ENCODE measurements at regions not wholly inside any gene's neighbourhood (a gene's known extent, or its start where the extent isn't known, plus 50 kb on each side); places are given as distances from the start of the nearest gene placed in this dataset.

DNA sequence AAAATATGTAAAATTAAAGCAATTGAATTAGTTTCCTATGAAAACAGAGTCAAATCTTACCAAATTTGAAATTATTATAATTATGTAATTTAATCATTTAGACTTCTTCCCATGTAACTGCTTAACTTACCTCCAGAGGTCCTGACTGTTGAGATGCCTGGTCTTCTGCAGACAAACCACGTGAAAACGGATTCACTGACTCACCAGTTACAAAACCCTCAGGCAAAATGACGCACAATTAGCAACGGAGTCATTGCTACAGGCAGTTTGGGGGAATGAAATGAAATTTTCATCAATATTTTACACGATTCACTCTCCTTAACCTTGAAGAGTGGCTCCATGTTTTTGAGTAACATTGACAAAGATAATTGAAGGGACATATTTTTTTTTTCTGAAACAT lies 460.8 kb downstream of the MTRR start:
- H3K27me3 ChIP-seq (replicated peaks in 2 of 5; ENCODE audit: control insufficient read depth in 4 of 5, insufficient read depth in 5 of 5, low read length in 4 of 5) = peaks cover 0 to 16% (median 0%) of the 10 kb centered on the region in 5 experiments
- H3K4me3 ChIP-seq (ENCODE audit: control insufficient read depth in 1 of 7, extremely low read depth in 1 of 7, insufficient read depth in 4 of 7, low read depth in 2 of 7, low read length in 6 of 7) = no peak overlapping the region
- DNase-seq = no peak
- H3K4me1 ChIP-seq (ENCODE audit: control extremely low read depth in 1 of 4, control insufficient read depth in 4 of 4, insufficient read depth in 4 of 4, low read length in 3 of 4) = peaks cover 0 to 20% (median 12%) of the 10 kb centered on the region in 4 experiments
- 60% methylated on average over 1 of the region's 5 CpGs for WGBS (ENCODE audit: insufficient coverage)
- no peaks in the 10 kb centered on the region for H3K9me3 ChIP-seq (ENCODE audit: control extremely low read depth in 1 of 5, control insufficient read depth in 4 of 5, insufficient read depth in 2 of 5, low read depth in 1 of 5, low read length in 4 of 5)
- H3K27ac ChIP-seq (ENCODE audit: insufficient read depth in 1 of 2, low read depth in 1 of 2, low read length in 2 of 2, poor library complexity in 1 of 2, severe bottlenecking in 2 of 2) = no peak overlapping the region
- CTCF ChIA-PET = no interaction called here
- POLR2A ChIA-PET = no interaction called here
- no peaks in the 10 kb centered on the region for H3K36me3 ChIP-seq (ENCODE audit: control insufficient read depth in 4 of 4, insufficient read depth in 4 of 4, low read length in 3 of 4)

DNA sequence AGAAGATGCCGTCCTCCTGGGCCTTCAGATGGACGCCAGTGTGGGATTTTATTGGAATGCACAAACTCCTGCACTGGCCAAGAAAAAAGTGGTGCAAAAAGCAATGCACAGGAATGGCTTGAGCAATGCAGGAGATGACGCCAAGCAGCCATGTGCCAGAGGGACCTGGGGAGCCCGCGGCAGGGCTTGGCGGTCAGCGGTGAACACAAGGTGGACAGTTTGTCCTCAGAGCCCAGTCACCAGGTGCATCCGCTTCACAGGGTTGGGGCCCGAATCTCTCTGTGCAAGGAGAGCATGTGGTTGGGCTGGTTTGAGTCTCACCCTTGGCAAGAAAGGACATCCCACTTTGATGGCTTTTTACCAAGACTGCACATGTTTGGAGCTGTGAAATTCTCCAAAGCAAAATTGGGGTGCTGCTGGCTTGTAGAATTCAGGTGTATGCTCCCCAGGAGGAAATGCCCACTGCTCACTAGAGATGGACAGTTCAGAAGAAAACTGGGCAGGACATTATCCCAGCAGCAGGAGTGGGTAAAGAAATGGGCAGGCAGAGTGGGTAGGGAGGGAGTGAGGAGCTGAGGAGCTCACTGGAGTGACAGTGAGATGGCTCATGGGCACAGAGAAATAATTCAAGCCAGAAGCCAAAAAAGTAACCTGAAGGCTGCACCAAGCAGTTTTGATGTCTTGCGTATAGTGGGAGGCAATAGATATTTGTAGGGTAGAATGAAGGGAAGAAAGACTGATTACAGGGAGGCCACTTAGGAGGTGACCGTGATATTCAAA lies 463.9 kb downstream of the MTRR start:
- Histone ChIP-seq H3K27ac (ENCODE audit: insufficient read depth in 1 of 2, low read depth in 1 of 2, low read length in 2 of 2, poor library complexity in 1 of 2, severe bottlenecking in 2 of 2) (no peak overlapping the region), H3K36me3 (ENCODE audit: control insufficient read depth in 4 of 4, insufficient read depth in 4 of 4, low read length in 3 of 4) (no peaks in the 10 kb centered on the region), H3K27me3 (replicated peaks in 2 of 5; ENCODE audit: control insufficient read depth in 4 of 5, insufficient read depth in 5 of 5, low read length in 4 of 5) (peaks cover 0 to 12% (median 0%) of the 10 kb centered on the region in 5 experiments), H3K4me1 (ENCODE audit: control extremely low read depth in 1 of 4, control insufficient read depth in 4 of 4, insufficient read depth in 4 of 4, low read length in 3 of 4) (peaks cover 0 to 19% (median 12%) of the 10 kb centered on the region in 4 experiments), H3K9me3 (ENCODE audit: control extremely low read depth in 1 of 5, control insufficient read depth in 4 of 5, insufficient read depth in 2 of 5, low read depth in 1 of 5, low read length in 4 of 5) (no peaks in the 10 kb centered on the region), H3K4me3 (ENCODE audit: control insufficient read depth in 1 of 7, extremely low read depth in 1 of 7, insufficient read depth in 4 of 7, low read depth in 2 of 7, low read length in 6 of 7) (no peak overlapping the region)
- WGBS (ENCODE audit: insufficient coverage) = 97% methylated on average over 11 of the region's 11 CpGs
- ChIA-PET POLR2A (no interaction called here), CTCF (no interaction called here)
- DNase-seq = no peak

- POLR2A ChIA-PET = no interaction called here
- WGBS (ENCODE audit: insufficient coverage) = 59% methylated on average over 5 of the region's 5 CpGs
- Histone ChIP-seq H3K27ac (ENCODE audit: insufficient read depth in 1 of 2, low read depth in 1 of 2, low read length in 2 of 2, poor library complexity in 1 of 2, severe bottlenecking in 2 of 2) (no peak overlapping the region), H3K4me3 (ENCODE audit: control insufficient read depth in 1 of 7, extremely low read depth in 1 of 7, insufficient read depth in 4 of 7, low read depth in 2 of 7, low read length in 6 of 7) (peak overlapping the region in 1 of 7 experiments; percentile 34), H3K36me3 (ENCODE audit: control insufficient read depth in 4 of 4, insufficient read depth in 4 of 4, low read length in 3 of 4) (no peaks in the 10 kb centered on the region), H3K9me3 (ENCODE audit: control extremely low read depth in 1 of 5, control insufficient read depth in 4 of 5, insufficient read depth in 2 of 5, low read depth in 1 of 5, low read length in 4 of 5) (no peaks in the 10 kb centered on the region), H3K27me3 (replicated peaks in 2 of 5; ENCODE audit: control insufficient read depth in 4 of 5, insufficient read depth in 5 of 5, low read length in 4 of 5) (peaks cover 0 to 9% (median 0%) of the 10 kb centered on the region in 5 experiments), H3K4me1 (ENCODE audit: control extremely low read depth in 1 of 4, control insufficient read depth in 4 of 4, insufficient read depth in 4 of 4, low read length in 3 of 4) (peaks cover 0 to 17% (median 11%) of the 10 kb centered on the region in 4 experiments)
- CTCF ChIA-PET = no interaction called here
- no peak for DNase-seq
Observed at GRCh38 chr5:8333485-8333884, 464.5 kb downstream of the MTRR start.

DNA sequence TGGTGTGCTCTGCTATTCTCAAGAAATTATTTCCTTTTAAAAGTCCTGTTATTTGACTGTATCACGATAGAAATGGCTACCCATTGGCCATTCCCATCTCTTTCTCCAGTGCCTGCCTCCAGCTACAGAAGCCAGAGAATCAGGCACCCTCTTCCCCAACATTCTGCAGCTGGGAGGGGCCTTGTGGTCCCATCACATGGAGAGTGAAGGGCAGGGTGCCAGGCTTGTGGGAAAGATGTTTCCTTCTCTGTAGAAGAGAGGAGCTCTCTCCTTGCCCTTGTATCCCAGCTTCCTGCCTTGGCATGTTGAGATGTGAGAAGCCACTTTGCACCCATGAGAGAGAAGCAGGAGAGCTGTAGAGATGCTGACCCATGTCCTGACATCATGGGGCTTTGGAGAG lies 465.0 kb downstream of the MTRR start:
- POLR2A ChIA-PET = no interaction called here
- WGBS (ENCODE audit: insufficient coverage) = 0% methylated on average over 1 of the region's 1 CpG
- H3K27ac ChIP-seq (ENCODE audit: insufficient read depth in 1 of 2, low read depth in 1 of 2, low read length in 2 of 2, poor library complexity in 1 of 2, severe bottlenecking in 2 of 2) = no peak overlapping the region
- peaks cover 0 to 6% (median 0%) of the 10 kb centered on the region in 5 experiments for H3K27me3 ChIP-seq (replicated peaks in 2 of 5; ENCODE audit: control insufficient read depth in 4 of 5, insufficient read depth in 5 of 5, low read length in 4 of 5)
- H3K9me3 ChIP-seq (ENCODE audit: control extremely low read depth in 1 of 5, control insufficient read depth in 4 of 5, insufficient read depth in 2 of 5, low read depth in 1 of 5, low read length in 4 of 5) = no peaks in the 10 kb centered on the region
- H3K36me3 ChIP-seq (ENCODE audit: control insufficient read depth in 4 of 4, insufficient read depth in 4 of 4, low read length in 3 of 4) = no peaks in the 10 kb centered on the region
- peak overlapping the region in 1 of 7 experiments; percentile 34 for H3K4me3 ChIP-seq (ENCODE audit: control insufficient read depth in 1 of 7, extremely low read depth in 1 of 7, insufficient read depth in 4 of 7, low read depth in 2 of 7, low read length in 6 of 7)
- peak in 2 of 3 donors; percentile 18 to 28 for DNase-seq
- peaks cover 0 to 17% (median 11%) of the 10 kb centered on the region in 4 experiments for H3K4me1 ChIP-seq (ENCODE audit: control extremely low read depth in 1 of 4, control insufficient read depth in 4 of 4, insufficient read depth in 4 of 4, low read length in 3 of 4)
- CTCF ChIA-PET = no interaction called here

- H3K9me3 ChIP-seq (ENCODE audit: control extremely low read depth in 1 of 5, control insufficient read depth in 4 of 5, insufficient read depth in 2 of 5, low read depth in 1 of 5, low read length in 4 of 5) = peaks cover 0 to 9% (median 2%) of the 10 kb centered on the region in 5 experiments
- CTCF ChIA-PET = interaction anchor here (0.7 to 2.7 kb wide), 4 partner anchors 11 to 344 kb away, joined by 3 to 9 read pairs (median 3); no protein-coding TSS in a partner anchor
- H3K4me3 ChIP-seq (ENCODE audit: control insufficient read depth in 1 of 7, extremely low read depth in 1 of 7, insufficient read depth in 4 of 7, low read depth in 2 of 7, low read length in 6 of 7) = no peak overlapping the region
- POLR2A ChIA-PET = no interaction called here
- DNase-seq = no peak
- no peaks in the 10 kb centered on the region for H3K36me3 ChIP-seq (ENCODE audit: control insufficient read depth in 4 of 4, insufficient read depth in 4 of 4, low read length in 3 of 4)
- peaks cover 0 to 3% (median 0%) of the 10 kb centered on the region in 5 experiments for H3K27me3 ChIP-seq (replicated peaks in 2 of 5; ENCODE audit: control insufficient read depth in 4 of 5, insufficient read depth in 5 of 5, low read length in 4 of 5)
- WGBS (ENCODE audit: insufficient coverage) = 100% methylated on average over 1 of the region's 3 CpGs
- H3K27ac ChIP-seq (ENCODE audit: insufficient read depth in 1 of 2, low read depth in 1 of 2, low read length in 2 of 2, poor library complexity in 1 of 2, severe bottlenecking in 2 of 2) = no peak overlapping the region
- peaks cover 0 to 1% (median 0%) of the 10 kb centered on the region in 4 experiments for H3K4me1 ChIP-seq (ENCODE audit: control extremely low read depth in 1 of 4, control insufficient read depth in 4 of 4, insufficient read depth in 4 of 4, low read length in 3 of 4)
Observed at GRCh38 chr5:8340261-8340660, 471.3 kb downstream of the MTRR start.

- Histone ChIP-seq H3K9me3 (ENCODE audit: control extremely low read depth in 1 of 5, control insufficient read depth in 4 of 5, insufficient read depth in 2 of 5, low read depth in 1 of 5, low read length in 4 of 5) (peaks cover 0 to 9% (median 2%) of the 10 kb centered on the region in 5 experiments), H3K4me3 (ENCODE audit: control insufficient read depth in 1 of 7, extremely low read depth in 1 of 7, insufficient read depth in 4 of 7, low read depth in 2 of 7, low read length in 6 of 7) (no peak overlapping the region), H3K27ac (ENCODE audit: insufficient read depth in 1 of 2, low read depth in 1 of 2, low read length in 2 of 2, poor library complexity in 1 of 2, severe bottlenecking in 2 of 2) (no peak overlapping the region), H3K4me1 (ENCODE audit: control extremely low read depth in 1 of 4, control insufficient read depth in 4 of 4, insufficient read depth in 4 of 4, low read length in 3 of 4) (peaks cover 0 to 1% (median 0%) of the 10 kb centered on the region in 4 experiments), H3K36me3 (ENCODE audit: control insufficient read depth in 4 of 4, insufficient read depth in 4 of 4, low read length in 3 of 4) (no peaks in the 10 kb centered on the region), H3K27me3 (replicated peaks in 2 of 5; ENCODE audit: control insufficient read depth in 4 of 5, insufficient read depth in 5 of 5, low read length in 4 of 5) (peaks cover 0 to 3% (median 0%) of the 10 kb centered on the region in 5 experiments)
- peak in 2 of 3 donors; percentile 30 to 37 for DNase-seq
- WGBS (ENCODE audit: insufficient coverage) = 25% methylated on average over 1 of the region's 1 CpG
- POLR2A ChIA-PET = no interaction called here
- CTCF ChIA-PET = interaction anchor here (0.7 to 2.7 kb wide), 4 partner anchors 11 to 344 kb away, joined by 3 to 9 read pairs (median 3); no protein-coding TSS in a partner anchor
Observed at GRCh38 chr5:8340739-8341344, 471.9 kb downstream of the MTRR start.

DNA sequence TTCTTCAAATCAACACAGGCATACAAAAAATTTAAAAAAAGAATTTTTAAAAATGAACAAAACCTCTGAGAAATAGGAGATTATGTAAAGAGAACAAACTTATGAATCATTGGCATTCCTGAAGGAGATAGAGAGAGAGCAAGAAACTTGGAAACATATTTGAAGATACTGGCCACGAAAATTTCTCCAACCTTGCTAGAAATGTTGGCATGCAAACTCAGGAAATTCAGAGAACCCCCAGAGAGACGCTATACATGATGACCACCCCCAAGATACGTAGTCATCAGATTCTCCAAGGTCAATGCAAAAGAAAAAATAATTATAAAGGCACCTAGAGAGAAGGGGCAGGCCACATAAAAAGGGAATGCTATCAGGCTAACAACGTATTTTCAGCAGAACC lies 472.5 kb downstream of the MTRR start:
- no peaks in the 10 kb centered on the region for H3K36me3 ChIP-seq (ENCODE audit: control insufficient read depth in 4 of 4, insufficient read depth in 4 of 4, low read length in 3 of 4)
- WGBS (ENCODE audit: insufficient coverage) = 67% methylated on average over 4 of the region's 4 CpGs
- peaks cover 0 to 3% (median 0%) of the 10 kb centered on the region in 5 experiments for H3K27me3 ChIP-seq (replicated peaks in 2 of 5; ENCODE audit: control insufficient read depth in 4 of 5, insufficient read depth in 5 of 5, low read length in 4 of 5)
- ChIA-PET POLR2A (no interaction called here), CTCF (interaction anchor here (1.0 to 2.7 kb wide), 3 partner anchors 9 to 15 kb away, joined by 3 to 9 read pairs (median 3); no protein-coding TSS in a partner anchor)
- H3K4me1 ChIP-seq (ENCODE audit: control extremely low read depth in 1 of 4, control insufficient read depth in 4 of 4, insufficient read depth in 4 of 4, low read length in 3 of 4) = no peaks in the 10 kb centered on the region
- peaks cover 0 to 9% (median 2%) of the 10 kb centered on the region in 5 experiments for H3K9me3 ChIP-seq (ENCODE audit: control extremely low read depth in 1 of 5, control insufficient read depth in 4 of 5, insufficient read depth in 2 of 5, low read depth in 1 of 5, low read length in 4 of 5)
- no peak overlapping the region for H3K4me3 ChIP-seq (ENCODE audit: control insufficient read depth in 1 of 7, extremely low read depth in 1 of 7, insufficient read depth in 4 of 7, low read depth in 2 of 7, low read length in 6 of 7)
- H3K27ac ChIP-seq (ENCODE audit: insufficient read depth in 1 of 2, low read depth in 1 of 2, low read length in 2 of 2, poor library complexity in 1 of 2, severe bottlenecking in 2 of 2) = no peak overlapping the region
- DNase-seq = no peak
